GM23338 (cell line): ENCODE measurements at regions not wholly inside any gene's neighbourhood (a gene's known extent, or its start where the extent isn't known, plus 50 kb on each side); places are given as distances from the start of the nearest gene placed in this dataset.

Experiments used
- CREB1 ChIP-seq: fragments of 250-450 bp; sonication (Bioruptor Pico); IDR thresholded peaks from 2 replicates; pipeline ENCODE4 v1.5.0; 2020; ENCODE audit warnings: low read depth, mild to moderate bottlenecking, moderate library complexity
- EZH2 ChIP-seq: fragments of 200-600 bp; sonication (generic); IDR thresholded peaks from one replicate; pipeline ENCODE4 v1.8.0; 2017; ENCODE audit warnings: antibody characterized with exemption, mild to moderate bottlenecking, low read depth; ENCODE audit not compliant: unreplicated experiment
- EZH2phosphoT487 ChIP-seq: fragments of 200-600 bp; sonication (generic); IDR thresholded peaks from one replicate; pipeline ENCODE4 v1.8.1; 2018; ENCODE audit warnings: antibody characterized with exemption; ENCODE audit not compliant: unreplicated experiment
- NANOG ChIP-seq: IDR thresholded peaks from 2 replicates; pipeline ENCODE4 v1.6.1; 2016; ENCODE audit warnings: antibody characterized with exemption, borderline replicate concordance
- POLR2AphosphoS5 ChIP-seq: IDR thresholded peaks from 2 replicates; pipeline ENCODE4 v1.6.1; 2016; ENCODE audit warnings: antibody characterized with exemption, low read depth
- REST ChIP-seq: IDR thresholded peaks from one replicate; pipeline ENCODE4 v1.6.1; 2018; ENCODE audit warnings: antibody characterized with exemption; ENCODE audit not compliant: unreplicated experiment
- ZNF114 ChIP-seq: fragments of 250-450 bp; sonication (Bioruptor Pico); IDR thresholded peaks from 2 replicates; pipeline ENCODE4 v1.5.0; 2020; ENCODE audit warnings: mild to moderate bottlenecking, moderate library complexity
- ZNF462 ChIP-seq: fragments of 250-450 bp; sonication (Bioruptor Pico); IDR thresholded peaks from 2 replicates; pipeline ENCODE4 v1.5.0; 2020; ENCODE audit warnings: mild to moderate bottlenecking, moderate library complexity
- TF ChIP-seq, protein P1 (sequence below), 2 experiments: fragments of 200-600 bp in 1 of 2; sonication (generic) in 1 of 2; conservative IDR thresholded peaks; 2 replicates each; pipeline versions ENCODE4 v1.5.1 to v1.6.1; 2016 to 2017; ENCODE audit warnings: antibody characterized with exemption in 2 of 2, low read depth in 2 of 2, mild to moderate bottlenecking in 2 of 2, moderate library complexity in 1 of 2
- TF ChIP-seq, protein P2 (sequence below): IDR thresholded peaks from 2 replicates; pipeline ENCODE4 v1.6.1; 2016; ENCODE audit warnings: antibody characterized with exemption

DNA sequence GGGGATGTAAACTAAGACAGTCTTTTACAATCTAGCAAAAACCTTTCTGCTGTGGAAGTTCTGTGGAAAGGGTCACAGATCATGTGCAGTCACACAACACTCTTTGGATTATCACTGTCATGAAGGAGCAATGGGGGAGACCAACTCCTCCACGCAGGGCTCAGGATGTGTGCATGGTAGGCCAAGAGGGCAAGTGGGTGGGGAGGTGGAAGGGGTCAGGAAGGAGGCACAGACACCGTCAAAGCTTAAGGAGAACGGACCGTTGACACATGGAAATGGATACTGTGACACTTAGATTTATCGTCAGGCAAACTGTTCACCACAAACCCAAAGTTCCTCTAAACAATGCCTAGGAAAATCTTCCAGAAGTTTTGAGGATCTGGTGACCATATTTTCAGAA is 215.8 kb downstream of the PAX1 start:
- no peak for TF ChIP-seq POLR2AphosphoS5
- TF ChIP-seq, protein P1, sequence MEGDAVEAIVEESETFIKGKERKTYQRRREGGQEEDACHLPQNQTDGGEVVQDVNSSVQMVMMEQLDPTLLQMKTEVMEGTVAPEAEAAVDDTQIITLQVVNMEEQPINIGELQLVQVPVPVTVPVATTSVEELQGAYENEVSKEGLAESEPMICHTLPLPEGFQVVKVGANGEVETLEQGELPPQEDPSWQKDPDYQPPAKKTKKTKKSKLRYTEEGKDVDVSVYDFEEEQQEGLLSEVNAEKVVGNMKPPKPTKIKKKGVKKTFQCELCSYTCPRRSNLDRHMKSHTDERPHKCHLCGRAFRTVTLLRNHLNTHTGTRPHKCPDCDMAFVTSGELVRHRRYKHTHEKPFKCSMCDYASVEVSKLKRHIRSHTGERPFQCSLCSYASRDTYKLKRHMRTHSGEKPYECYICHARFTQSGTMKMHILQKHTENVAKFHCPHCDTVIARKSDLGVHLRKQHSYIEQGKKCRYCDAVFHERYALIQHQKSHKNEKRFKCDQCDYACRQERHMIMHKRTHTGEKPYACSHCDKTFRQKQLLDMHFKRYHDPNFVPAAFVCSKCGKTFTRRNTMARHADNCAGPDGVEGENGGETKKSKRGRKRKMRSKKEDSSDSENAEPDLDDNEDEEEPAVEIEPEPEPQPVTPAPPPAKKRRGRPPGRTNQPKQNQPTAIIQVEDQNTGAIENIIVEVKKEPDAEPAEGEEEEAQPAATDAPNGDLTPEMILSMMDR (conservative IDR thresholded peaks at IDR 0.05; ENCODE audit: low read depth in 2 of 2) = no peak
- no peak for TF ChIP-seq CREB1 (CRISPR knock-in tag)
- TF ChIP-seq REST = no peak
- TF ChIP-seq NANOG = no peak
- TF ChIP-seq EZH2 = no peak
- TF ChIP-seq EZH2phosphoT487 = no peak
- TF ChIP-seq ZNF114 = no peak
- TF ChIP-seq, protein P2, sequence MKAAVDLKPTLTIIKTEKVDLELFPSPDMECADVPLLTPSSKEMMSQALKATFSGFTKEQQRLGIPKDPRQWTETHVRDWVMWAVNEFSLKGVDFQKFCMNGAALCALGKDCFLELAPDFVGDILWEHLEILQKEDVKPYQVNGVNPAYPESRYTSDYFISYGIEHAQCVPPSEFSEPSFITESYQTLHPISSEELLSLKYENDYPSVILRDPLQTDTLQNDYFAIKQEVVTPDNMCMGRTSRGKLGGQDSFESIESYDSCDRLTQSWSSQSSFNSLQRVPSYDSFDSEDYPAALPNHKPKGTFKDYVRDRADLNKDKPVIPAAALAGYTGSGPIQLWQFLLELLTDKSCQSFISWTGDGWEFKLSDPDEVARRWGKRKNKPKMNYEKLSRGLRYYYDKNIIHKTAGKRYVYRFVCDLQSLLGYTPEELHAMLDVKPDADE = no peak
- TF ChIP-seq ZNF462 (CRISPR knock-in tag) = no peak
